WTC11 (cell line): ENCODE measurements at regions not wholly inside any gene's neighbourhood (a gene's known extent, or its start where the extent isn't known, plus 50 kb on each side); places are given as distances from the start of the nearest gene placed in this dataset.

ENCODE experiments used
- ATAC-seq: fragments of 200-7000 bp; cut with Tn5 transposase; 2 replicates; pipeline ENCODE4 v1.10.0; 2021; ENCODE audit warnings: mild to moderate bottlenecking, moderate library complexity
- CTCF ChIA-PET: fragments of 300-600 bp; sonication (Branson Sonifier 250); formaldehyde crosslinking; loops from one replicate; lab custom pipeline; 2021; ENCODE audit warnings: antibody characterized with exemption; lab: Charles Lee
- POLR2A ChIA-PET: fragments of 350-600 bp; sonication (Branson Sonifier 250); formaldehyde crosslinking; loops from one replicate; lab custom pipeline; 2021; ENCODE audit warnings: antibody characterized with exemption; lab: Charles Lee
- DNase-seq: peaks from one replicate; pipeline ENCODE4 v3.0.0; 2021; ENCODE audit warnings: low spot score
- H3K27ac Mint-ChIP-seq: 2 replicates; pipeline ENCODE4 v1.8.0; 2021; ENCODE audit warnings: mixed read lengths
- H3K27me3 Mint-ChIP-seq: 2 replicates; pipeline ENCODE4 v1.8.0; 2021; ENCODE audit warnings: low read depth, mild to moderate bottlenecking, moderate library complexity, mixed read lengths
- H3K36me3 Mint-ChIP-seq: 2 replicates; pipeline ENCODE4 v1.8.0; 2021; ENCODE audit warnings: mixed read lengths
- H3K4me1 Mint-ChIP-seq: 2 replicates; pipeline ENCODE4 v1.8.0; 2022; ENCODE audit warnings: mixed read lengths
- H3K4me3 Mint-ChIP-seq: 2 replicates; pipeline ENCODE4 v1.8.0; 2021; ENCODE audit warnings: mild to moderate bottlenecking, moderate library complexity, mixed read lengths
- H3K9me3 Mint-ChIP-seq: 2 replicates; pipeline ENCODE4 v1.8.0; 2021; ENCODE audit warnings: mixed read lengths
- CDX4 ChIP-seq: fragments of 250-450 bp; sonication (Bioruptor Pico); IDR thresholded peaks from 2 replicates; pipeline ENCODE4 v1.9.0; 2021; ENCODE audit warnings: moderate library complexity, mild to moderate bottlenecking, inconsistent platforms, borderline replicate concordance
- EMX1 ChIP-seq: fragments of 250-450 bp; sonication (Bioruptor Pico); IDR thresholded peaks from 2 replicates; pipeline ENCODE4 v1.8.0; 2021; ENCODE audit warnings: mild to moderate bottlenecking
- ETV6 ChIP-seq: sonication (generic); formaldehyde crosslinking; IDR thresholded peaks from 2 replicates; pipeline ENCODE4 v1.8.1; 2022; ENCODE audit warnings: mild to moderate bottlenecking, missing genetic modification reagents
- HMGA2 ChIP-seq: fragments of 250-450 bp; sonication (Bioruptor Pico); IDR thresholded peaks from 2 replicates; pipeline ENCODE4 v1.4.0; 2021; ENCODE audit warnings: mild to moderate bottlenecking, moderate library complexity
- JAZF1 ChIP-seq: fragments of 250-450 bp; sonication (Bioruptor Pico); IDR thresholded peaks from 2 replicates; pipeline ENCODE4 v1.9.0; 2021; ENCODE audit warnings: moderate library complexity, mild to moderate bottlenecking, inconsistent platforms
- MAX ChIP-seq: sonication (generic); formaldehyde crosslinking; IDR thresholded peaks from 2 replicates; pipeline ENCODE4 v1.8.0; 2022; ENCODE audit warnings: mild to moderate bottlenecking, missing genetic modification reagents
- MYBL2 ChIP-seq: sonication (generic); formaldehyde crosslinking; IDR thresholded peaks from 2 replicates; pipeline ENCODE4 v1.8.1; 2023; ENCODE audit warnings: mild to moderate bottlenecking, moderate library complexity, missing genetic modification reagents
- NFATC4 ChIP-seq: fragments of 250-450 bp; sonication (Bioruptor Pico); IDR thresholded peaks from 2 replicates; pipeline ENCODE4 v1.9.0; 2021; ENCODE audit warnings: mild to moderate bottlenecking
- NFE2L1 ChIP-seq: sonication (generic); formaldehyde crosslinking; IDR thresholded peaks from 2 replicates; pipeline ENCODE4 v1.8.1; 2023; ENCODE audit warnings: missing genetic modification reagents
- NR2C2 ChIP-seq: sonication (generic); formaldehyde crosslinking; IDR thresholded peaks from 2 replicates; pipeline ENCODE4 v1.8.0; 2022; ENCODE audit warnings: mild to moderate bottlenecking, missing genetic modification reagents
- NR3C1 ChIP-seq: sonication (generic); formaldehyde crosslinking; conservative IDR thresholded peaks from 2 replicates; pipeline ENCODE4 v1.8.1; 2023; ENCODE audit warnings: low read depth, mild to moderate bottlenecking, missing genetic modification reagents
- PREB ChIP-seq: sonication (generic); formaldehyde crosslinking; IDR thresholded peaks from 2 replicates; pipeline ENCODE4 v1.8.1; 2022; ENCODE audit warnings: mild to moderate bottlenecking, missing genetic modification reagents, moderate library complexity, borderline replicate concordance
- RELA ChIP-seq: sonication (generic); formaldehyde crosslinking; IDR thresholded peaks from 2 replicates; pipeline ENCODE4 v1.8.1; 2022; ENCODE audit warnings: missing genetic modification reagents, mild to moderate bottlenecking, borderline replicate concordance
- SMAD4 ChIP-seq: sonication (generic); formaldehyde crosslinking; IDR thresholded peaks from 2 replicates; pipeline ENCODE4 v1.8.0; 2022; ENCODE audit warnings: mild to moderate bottlenecking, missing genetic modification reagents
- USF2 ChIP-seq: sonication (generic); formaldehyde crosslinking; IDR thresholded peaks from 2 replicates; pipeline ENCODE4 v1.8.1; 2023; ENCODE audit warnings: mild to moderate bottlenecking, missing genetic modification reagents, moderate library complexity
- ZNF121 ChIP-seq: sonication (generic); formaldehyde crosslinking; IDR thresholded peaks from 2 replicates; pipeline ENCODE4 v1.8.0; 2023; ENCODE audit warnings: missing genetic modification reagents
- ZNF416 ChIP-seq: fragments of 250-450 bp; sonication (Bioruptor Pico); IDR thresholded peaks from 2 replicates; pipeline ENCODE4 v1.9.0; 2021; ENCODE audit warnings: mild to moderate bottlenecking, inconsistent platforms
- TF ChIP-seq, protein P1 (sequence below): fragments of 250-450 bp; sonication (Bioruptor Pico); IDR thresholded peaks from 2 replicates; pipeline ENCODE4 v2.1.2; 2022; ENCODE audit warnings: mild to moderate bottlenecking, moderate library complexity
- TF ChIP-seq, protein P2 (sequence below): fragments of 250-450 bp; sonication (Bioruptor Pico); IDR thresholded peaks from 2 replicates; pipeline ENCODE4 v1.9.0; 2021; ENCODE audit warnings: mild to moderate bottlenecking, borderline replicate concordance
- TF ChIP-seq, protein P3 (sequence below): sonication (generic); formaldehyde crosslinking; conservative IDR thresholded peaks from 2 replicates; pipeline ENCODE4 v1.8.1; 2022; ENCODE audit warnings: mild to moderate bottlenecking, missing genetic modification reagents
- TF ChIP-seq, protein P4 (sequence below): sonication (generic); formaldehyde crosslinking; IDR thresholded peaks from 2 replicates; pipeline ENCODE4 v1.8.1; 2023; ENCODE audit warnings: mild to moderate bottlenecking, missing genetic modification reagents
- TF ChIP-seq, protein P5 (sequence below): fragments of 250-450 bp; sonication (Bioruptor Pico); IDR thresholded peaks from 2 replicates; pipeline ENCODE4 v1.9.0; 2021; ENCODE audit warnings: mild to moderate bottlenecking

DNA sequence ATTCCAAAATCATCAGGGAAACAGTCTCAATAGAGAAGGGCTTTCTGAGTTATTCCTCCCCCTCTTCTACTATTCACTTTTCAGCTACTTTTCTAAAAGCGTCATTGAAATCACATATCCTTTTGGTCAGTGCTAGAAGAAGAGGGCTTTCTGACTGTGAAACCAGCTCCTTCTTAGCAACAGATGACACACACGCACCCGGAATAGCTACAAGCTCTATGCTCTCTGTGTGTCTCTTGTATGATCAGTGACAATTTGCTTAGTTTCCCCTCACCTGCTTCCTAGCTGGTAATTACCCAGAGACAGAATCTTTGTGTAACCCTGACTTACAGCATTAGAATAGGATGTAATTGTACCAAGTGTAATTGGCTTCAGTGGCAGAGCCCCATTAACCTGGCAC is 268.1 kb upstream of the SLITRK2 start:
- TF ChIP-seq NR2C2 (CRISPR knock-in tag) (no peak), CDX4 (CRISPR knock-in tag) (no peak), SMAD4 (CRISPR knock-in tag) (no peak), NFATC4 (CRISPR knock-in tag) (no peak), RELA (CRISPR knock-in tag) (no peak), ZNF121 (no peak), EMX1 (CRISPR knock-in tag) (no peak), MYBL2 (CRISPR knock-in tag) (no peak), NFE2L1 (CRISPR knock-in tag) (no peak), NR3C1 (CRISPR knock-in tag) (no peak), ETV6 (CRISPR knock-in tag) (no peak), HMGA2 (CRISPR knock-in tag) (no peak), JAZF1 (no peak), PREB (CRISPR knock-in tag) (no peak), ZNF416 (CRISPR knock-in tag) (no peak)
- TF ChIP-seq, protein P1, sequence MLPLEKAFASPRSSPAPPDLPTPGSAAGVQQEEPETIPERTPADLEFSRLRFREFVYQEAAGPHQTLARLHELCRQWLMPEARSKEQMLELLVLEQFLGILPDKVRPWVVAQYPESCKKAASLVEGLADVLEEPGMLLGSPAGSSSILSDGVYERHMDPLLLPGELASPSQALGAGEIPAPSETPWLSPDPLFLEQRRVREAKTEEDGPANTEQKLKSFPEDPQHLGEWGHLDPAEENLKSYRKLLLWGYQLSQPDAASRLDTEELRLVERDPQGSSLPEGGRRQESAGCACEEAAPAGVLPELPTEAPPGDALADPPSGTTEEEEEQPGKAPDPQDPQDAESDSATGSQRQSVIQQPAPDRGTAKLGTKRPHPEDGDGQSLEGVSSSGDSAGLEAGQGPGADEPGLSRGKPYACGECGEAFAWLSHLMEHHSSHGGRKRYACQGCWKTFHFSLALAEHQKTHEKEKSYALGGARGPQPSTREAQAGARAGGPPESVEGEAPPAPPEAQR = no peak
- TF ChIP-seq, protein P2, sequence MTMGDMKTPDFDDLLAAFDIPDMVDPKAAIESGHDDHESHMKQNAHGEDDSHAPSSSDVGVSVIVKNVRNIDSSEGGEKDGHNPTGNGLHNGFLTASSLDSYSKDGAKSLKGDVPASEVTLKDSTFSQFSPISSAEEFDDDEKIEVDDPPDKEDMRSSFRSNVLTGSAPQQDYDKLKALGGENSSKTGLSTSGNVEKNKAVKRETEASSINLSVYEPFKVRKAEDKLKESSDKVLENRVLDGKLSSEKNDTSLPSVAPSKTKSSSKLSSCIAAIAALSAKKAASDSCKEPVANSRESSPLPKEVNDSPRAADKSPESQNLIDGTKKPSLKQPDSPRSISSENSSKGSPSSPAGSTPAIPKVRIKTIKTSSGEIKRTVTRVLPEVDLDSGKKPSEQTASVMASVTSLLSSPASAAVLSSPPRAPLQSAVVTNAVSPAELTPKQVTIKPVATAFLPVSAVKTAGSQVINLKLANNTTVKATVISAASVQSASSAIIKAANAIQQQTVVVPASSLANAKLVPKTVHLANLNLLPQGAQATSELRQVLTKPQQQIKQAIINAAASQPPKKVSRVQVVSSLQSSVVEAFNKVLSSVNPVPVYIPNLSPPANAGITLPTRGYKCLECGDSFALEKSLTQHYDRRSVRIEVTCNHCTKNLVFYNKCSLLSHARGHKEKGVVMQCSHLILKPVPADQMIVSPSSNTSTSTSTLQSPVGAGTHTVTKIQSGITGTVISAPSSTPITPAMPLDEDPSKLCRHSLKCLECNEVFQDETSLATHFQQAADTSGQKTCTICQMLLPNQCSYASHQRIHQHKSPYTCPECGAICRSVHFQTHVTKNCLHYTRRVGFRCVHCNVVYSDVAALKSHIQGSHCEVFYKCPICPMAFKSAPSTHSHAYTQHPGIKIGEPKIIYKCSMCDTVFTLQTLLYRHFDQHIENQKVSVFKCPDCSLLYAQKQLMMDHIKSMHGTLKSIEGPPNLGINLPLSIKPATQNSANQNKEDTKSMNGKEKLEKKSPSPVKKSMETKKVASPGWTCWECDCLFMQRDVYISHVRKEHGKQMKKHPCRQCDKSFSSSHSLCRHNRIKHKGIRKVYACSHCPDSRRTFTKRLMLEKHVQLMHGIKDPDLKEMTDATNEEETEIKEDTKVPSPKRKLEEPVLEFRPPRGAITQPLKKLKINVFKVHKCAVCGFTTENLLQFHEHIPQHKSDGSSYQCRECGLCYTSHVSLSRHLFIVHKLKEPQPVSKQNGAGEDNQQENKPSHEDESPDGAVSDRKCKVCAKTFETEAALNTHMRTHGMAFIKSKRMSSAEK (CRISPR knock-in tag) = no peak
- TF ChIP-seq, protein P3, sequence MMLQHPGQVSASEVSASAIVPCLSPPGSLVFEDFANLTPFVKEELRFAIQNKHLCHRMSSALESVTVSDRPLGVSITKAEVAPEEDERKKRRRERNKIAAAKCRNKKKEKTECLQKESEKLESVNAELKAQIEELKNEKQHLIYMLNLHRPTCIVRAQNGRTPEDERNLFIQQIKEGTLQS (CRISPR knock-in tag) = no peak
- TF ChIP-seq, protein P4, sequence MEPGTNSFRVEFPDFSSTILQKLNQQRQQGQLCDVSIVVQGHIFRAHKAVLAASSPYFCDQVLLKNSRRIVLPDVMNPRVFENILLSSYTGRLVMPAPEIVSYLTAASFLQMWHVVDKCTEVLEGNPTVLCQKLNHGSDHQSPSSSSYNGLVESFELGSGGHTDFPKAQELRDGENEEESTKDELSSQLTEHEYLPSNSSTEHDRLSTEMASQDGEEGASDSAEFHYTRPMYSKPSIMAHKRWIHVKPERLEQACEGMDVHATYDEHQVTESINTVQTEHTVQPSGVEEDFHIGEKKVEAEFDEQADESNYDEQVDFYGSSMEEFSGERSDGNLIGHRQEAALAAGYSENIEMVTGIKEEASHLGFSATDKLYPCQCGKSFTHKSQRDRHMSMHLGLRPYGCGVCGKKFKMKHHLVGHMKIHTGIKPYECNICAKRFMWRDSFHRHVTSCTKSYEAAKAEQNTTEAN (CRISPR knock-in tag) = no peak
- no peaks in the 10 kb centered on the region for H3K27me3 Mint-ChIP-seq
- peaks cover 35% of the 10 kb centered on the region for H3K9me3 Mint-ChIP-seq
- CTCF ChIA-PET = no interaction called here
- H3K4me1 Mint-ChIP-seq = no peaks in the 10 kb centered on the region
- DNase-seq = no peak
- ATAC-seq = no peak
- no peak overlapping the region for H3K4me3 Mint-ChIP-seq
- peaks cover 17% of the 10 kb centered on the region for H3K36me3 Mint-ChIP-seq
- POLR2A ChIA-PET = no interaction called here
- no peak overlapping the region for H3K27ac Mint-ChIP-seq

- ChIA-PET POLR2A (no interaction called here), CTCF (no interaction called here)
- DNase-seq (no peak), ATAC-seq (no peak)
- Mint-ChIP-seq H3K4me1 (no peaks in the 10 kb centered on the region), H3K27ac (no peak overlapping the region), H3K9me3 (peaks cover 43% of the 10 kb centered on the region), H3K36me3 (peaks cover 26% of the 10 kb centered on the region), H3K4me3 (no peak overlapping the region), H3K27me3 (peaks cover 3% of the 10 kb centered on the region)
- no peak for TF ChIP-seq USF2 (CRISPR knock-in tag)
- TF ChIP-seq, protein P5, sequence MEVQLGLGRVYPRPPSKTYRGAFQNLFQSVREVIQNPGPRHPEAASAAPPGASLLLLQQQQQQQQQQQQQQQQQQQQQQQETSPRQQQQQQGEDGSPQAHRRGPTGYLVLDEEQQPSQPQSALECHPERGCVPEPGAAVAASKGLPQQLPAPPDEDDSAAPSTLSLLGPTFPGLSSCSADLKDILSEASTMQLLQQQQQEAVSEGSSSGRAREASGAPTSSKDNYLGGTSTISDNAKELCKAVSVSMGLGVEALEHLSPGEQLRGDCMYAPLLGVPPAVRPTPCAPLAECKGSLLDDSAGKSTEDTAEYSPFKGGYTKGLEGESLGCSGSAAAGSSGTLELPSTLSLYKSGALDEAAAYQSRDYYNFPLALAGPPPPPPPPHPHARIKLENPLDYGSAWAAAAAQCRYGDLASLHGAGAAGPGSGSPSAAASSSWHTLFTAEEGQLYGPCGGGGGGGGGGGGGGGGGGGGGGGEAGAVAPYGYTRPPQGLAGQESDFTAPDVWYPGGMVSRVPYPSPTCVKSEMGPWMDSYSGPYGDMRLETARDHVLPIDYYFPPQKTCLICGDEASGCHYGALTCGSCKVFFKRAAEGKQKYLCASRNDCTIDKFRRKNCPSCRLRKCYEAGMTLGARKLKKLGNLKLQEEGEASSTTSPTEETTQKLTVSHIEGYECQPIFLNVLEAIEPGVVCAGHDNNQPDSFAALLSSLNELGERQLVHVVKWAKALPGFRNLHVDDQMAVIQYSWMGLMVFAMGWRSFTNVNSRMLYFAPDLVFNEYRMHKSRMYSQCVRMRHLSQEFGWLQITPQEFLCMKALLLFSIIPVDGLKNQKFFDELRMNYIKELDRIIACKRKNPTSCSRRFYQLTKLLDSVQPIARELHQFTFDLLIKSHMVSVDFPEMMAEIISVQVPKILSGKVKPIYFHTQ (CRISPR knock-in tag) = no peak
- TF ChIP-seq MAX (CRISPR knock-in tag) = no peak
- no peak for TF ChIP-seq CDX4 (CRISPR knock-in tag)
Measured at GRCh38 chrX:145552643-145553042, 265.0 kb upstream of the SLITRK2 start.
